GM19397 (cell line): ENCODE measurements at regions not wholly inside any gene's neighbourhood (a gene's known extent, or its start where the extent isn't known, plus 50 kb on each side); places are given as distances from the start of the nearest gene placed in this dataset.
"Not testable (repeated sequence)": the region's sequence is repeated elsewhere in the genome, so short reads cannot be mapped to it uniquely, and the experiment has no call there.

Experiments
- ATAC-seq: cut with Tn5 transposase; IDR thresholded peaks from one replicate; pipeline ENCODE4 v1.9.1; 2021; ENCODE audit warnings: mild to moderate bottlenecking, moderate library complexity; ENCODE audit not compliant: unreplicated experiment

GRCh38 chr11:28938091-28938490 is 829.9 kb downstream of the METTL15 start:
- ATAC-seq = no peak

GRCh38 chr11:28932940-28933339 is 824.8 kb downstream of the METTL15 start:
- ATAC-seq = no peak

GRCh38 chr11:28924004-28924403 is 815.8 kb downstream of the METTL15 start:
- no peak for ATAC-seq

- ATAC-seq = no peak
Measured at GRCh38 chr11:28922386-28922981, 814.3 kb downstream of the METTL15 start.

GRCh38 chr11:28919194-28919593 is 811.0 kb downstream of the METTL15 start:
- ATAC-seq = no peak

- no peak for ATAC-seq
Measured at GRCh38 chr11:28913883-28914282, 805.7 kb downstream of the METTL15 start.

- ATAC-seq = no peak
Measured at GRCh38 chr11:28911829-28912228, 803.6 kb downstream of the METTL15 start.

GRCh38 chr11:28910926-28911325 is 802.7 kb downstream of the METTL15 start:
- ATAC-seq = no peak

- no peak for ATAC-seq
Measured at GRCh38 chr11:28903716-28904115, 795.5 kb downstream of the METTL15 start.

GRCh38 chr11:28900427-28900826 is 792.2 kb downstream of the METTL15 start:
- no peak for ATAC-seq

- ATAC-seq = no peak
Measured at GRCh38 chr11:28899706-28900105, 791.5 kb downstream of the METTL15 start.

GRCh38 chr11:28890601-28891040 is 782.4 kb downstream of the METTL15 start:
- not testable (repeated sequence) for ATAC-seq

GRCh38 chr11:28887681-28888080 is 779.5 kb downstream of the METTL15 start:
- ATAC-seq = no peak

GRCh38 chr11:28879869-28880268 is 771.7 kb downstream of the METTL15 start:
- no peak for ATAC-seq

- ATAC-seq = no peak
Measured at GRCh38 chr11:28878025-28878424, 769.8 kb downstream of the METTL15 start.

- no peak for ATAC-seq
Measured at GRCh38 chr11:28877340-28877739, 769.2 kb downstream of the METTL15 start.

- ATAC-seq = no peak
Measured at GRCh38 chr11:28874706-28875105, 766.5 kb downstream of the METTL15 start.

GRCh38 chr11:28871090-28871489 is 762.9 kb downstream of the METTL15 start:
- ATAC-seq = no peak

GRCh38 chr11:28863422-28863821 is 755.2 kb downstream of the METTL15 start:
- no peak for ATAC-seq

- no peak for ATAC-seq
Measured at GRCh38 chr11:28860893-28861292, 752.7 kb downstream of the METTL15 start.

- ATAC-seq = no peak
Measured at GRCh38 chr11:28858076-28858475, 749.9 kb downstream of the METTL15 start.

GRCh38 chr11:28849053-28849452 is 740.9 kb downstream of the METTL15 start:
- no peak for ATAC-seq

- no peak for ATAC-seq
Measured at GRCh38 chr11:28842716-28843115, 734.5 kb downstream of the METTL15 start.
